SK-N-MC (cell line): ENCODE measurements at regions not wholly inside any gene's neighbourhood (a gene's known extent, or its start where the extent isn't known, plus 50 kb on each side); places are given as distances from the start of the nearest gene placed in this dataset.

Source experiments
- EZH2 ChIP-seq: fragments of 200-600 bp; sonication (generic); IDR thresholded peaks from one replicate; pipeline ENCODE4 v1.6.1; 2017; ENCODE audit warnings: antibody characterized with exemption
- FOXP2 ChIP-seq: optimal IDR thresholded peaks from 2 replicates; pipeline ENCODE3; 2011; ENCODE audit warnings: mild to moderate bottlenecking, moderate library complexity; ENCODE audit not compliant: insufficient read depth; ENCODE audit errors: extremely low read length, control extremely low read depth
- POLR2AphosphoS5 ChIP-seq: IDR thresholded peaks from 2 replicates; pipeline ENCODE4 v1.6.1; 2012; ENCODE audit warnings: mild to moderate bottlenecking, low read depth, low read length, borderline replicate concordance

DNA sequence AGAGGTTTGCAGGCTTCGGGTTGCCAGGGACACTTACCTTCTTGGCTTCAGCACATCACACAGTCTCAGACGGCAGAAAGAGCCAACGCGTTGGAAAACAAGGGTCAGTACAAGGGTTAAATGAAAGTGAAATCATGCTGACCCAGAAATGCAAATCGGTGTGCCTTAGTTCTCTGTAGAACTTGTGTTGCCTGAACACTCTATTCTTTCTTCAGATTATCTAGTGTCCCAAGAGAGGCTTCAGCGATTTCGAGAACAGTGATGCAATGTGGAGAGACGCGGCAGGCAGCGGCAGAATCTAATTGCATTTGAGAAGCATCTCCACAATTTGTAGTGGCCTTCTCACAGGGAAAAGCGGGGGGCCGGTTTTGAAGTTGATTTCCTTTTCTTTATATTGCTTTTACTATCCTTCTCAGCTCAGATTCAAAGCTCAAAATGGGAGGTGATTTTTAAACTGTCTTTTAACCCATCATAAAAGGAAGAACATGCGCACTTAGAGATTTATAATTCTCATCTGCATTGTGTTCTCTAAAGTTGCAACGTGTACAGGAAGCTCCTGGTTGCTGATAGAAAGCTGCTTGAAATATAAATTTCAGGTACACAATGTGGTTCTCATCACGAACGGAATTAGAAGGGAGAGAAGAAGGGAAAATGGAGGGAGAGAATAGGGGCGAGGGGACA, 67.8 kb upstream of the EGLN3 start:
- TF ChIP-seq EZH2 = no peak
- TF ChIP-seq POLR2AphosphoS5 = no peak
- TF ChIP-seq FOXP2 = no peak
